Uterus (tissue), 2 donors: ENCODE measurements at regions not wholly inside any gene's neighbourhood (a gene's known extent, or its start where the extent isn't known, plus 50 kb on each side); places are given as distances from the start of the nearest gene placed in this dataset.

ENCODE experiments used
- POLR2A ChIP-seq, 2 donors: fragments of 450-650 bp; IDR thresholded peaks; one replicate each; pipeline ENCODE4 v1.6.1; 2016; ENCODE audit warnings: antibody characterized with exemption in 2 of 2, mild to moderate bottlenecking in 1 of 2, moderate library complexity in 1 of 2
- TF ChIP-seq, protein P1 (sequence below), 4 experiments: fragments of 200-600 bp in 2 of 4; fragments of 450-650 bp in 2 of 4; sonication (generic) in 2 of 4; IDR thresholded peaks; one replicate each; pipeline ENCODE4 v1.5.1; 2016 to 2019; ENCODE audit warnings: antibody characterized with exemption in 4 of 4, mild to moderate bottlenecking in 2 of 4, moderate library complexity in 1 of 4

DNA sequence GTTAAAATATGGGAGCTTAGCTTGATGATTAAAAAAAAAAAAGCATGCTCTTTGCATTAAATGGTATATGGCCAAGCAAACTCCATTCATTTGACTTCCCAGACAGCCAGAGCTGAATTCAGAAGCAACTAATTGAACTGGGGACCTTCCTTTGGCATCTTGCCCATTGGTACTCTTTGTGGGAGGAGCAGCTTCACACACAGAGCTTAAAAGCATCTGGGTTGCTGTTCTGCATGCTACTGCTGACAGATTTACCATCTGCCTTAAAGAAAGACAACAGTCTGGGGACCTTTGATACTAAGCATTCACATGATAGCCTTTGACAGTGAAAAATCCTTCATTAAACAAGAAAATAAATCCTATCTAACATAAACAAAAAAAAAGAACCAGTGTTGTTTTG, 977.9 kb downstream of the TMTC2 start:
- TF ChIP-seq POLR2A (IDR thresholded peaks at IDR 0.05): no peak
- TF ChIP-seq, protein P1, sequence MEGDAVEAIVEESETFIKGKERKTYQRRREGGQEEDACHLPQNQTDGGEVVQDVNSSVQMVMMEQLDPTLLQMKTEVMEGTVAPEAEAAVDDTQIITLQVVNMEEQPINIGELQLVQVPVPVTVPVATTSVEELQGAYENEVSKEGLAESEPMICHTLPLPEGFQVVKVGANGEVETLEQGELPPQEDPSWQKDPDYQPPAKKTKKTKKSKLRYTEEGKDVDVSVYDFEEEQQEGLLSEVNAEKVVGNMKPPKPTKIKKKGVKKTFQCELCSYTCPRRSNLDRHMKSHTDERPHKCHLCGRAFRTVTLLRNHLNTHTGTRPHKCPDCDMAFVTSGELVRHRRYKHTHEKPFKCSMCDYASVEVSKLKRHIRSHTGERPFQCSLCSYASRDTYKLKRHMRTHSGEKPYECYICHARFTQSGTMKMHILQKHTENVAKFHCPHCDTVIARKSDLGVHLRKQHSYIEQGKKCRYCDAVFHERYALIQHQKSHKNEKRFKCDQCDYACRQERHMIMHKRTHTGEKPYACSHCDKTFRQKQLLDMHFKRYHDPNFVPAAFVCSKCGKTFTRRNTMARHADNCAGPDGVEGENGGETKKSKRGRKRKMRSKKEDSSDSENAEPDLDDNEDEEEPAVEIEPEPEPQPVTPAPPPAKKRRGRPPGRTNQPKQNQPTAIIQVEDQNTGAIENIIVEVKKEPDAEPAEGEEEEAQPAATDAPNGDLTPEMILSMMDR (IDR thresholded peaks at IDR 0.05): no peak
